Bronchial epithelial cell (primary cell): ENCODE measurements at regions not wholly inside any gene's neighbourhood (a gene's known extent, or its start where the extent isn't known, plus 50 kb on each side); places are given as distances from the start of the nearest gene placed in this dataset.
"Not testable (repeated sequence)": the region's sequence is repeated elsewhere in the genome, so short reads cannot be mapped to it uniquely, and the experiment has no call there.

ENCODE experiments used
- DNase-seq: peaks from one replicate; pipeline ENCODE4 v3.0.0-alpha.2; 2010; ENCODE audit warnings: low read depth
- FAIRE-seq: peaks from 2 replicates; lab custom pipeline; 2011; peaks lifted over from hg19 to GRCh38; lab: Jason Lieb, UNC
- H3K27me3 ChIP-seq: 2 replicates; pipeline ENCODE4 v1.5.1; 2011; ENCODE audit warnings: low read length; ENCODE audit not compliant: control insufficient read depth, insufficient read depth
- H3K36me3 ChIP-seq: 2 replicates; pipeline ENCODE4 v1.5.1; 2011; ENCODE audit warnings: low read length; ENCODE audit not compliant: control insufficient read depth, insufficient read depth
- H3K4me3 ChIP-seq: 2 replicates; pipeline ENCODE4 v1.5.1; 2011; ENCODE audit warnings: mild to moderate bottlenecking, low read depth, low read length, control low read depth
- CTCF ChIP-seq: IDR thresholded peaks from 2 replicates; pipeline ENCODE4 v1.5.1; 2011; ENCODE audit warnings: mild to moderate bottlenecking, moderate library complexity, low read length, control low read depth, inconsistent platforms; ENCODE audit not compliant: insufficient read depth, severe bottlenecking

- peak; percentile 39 for TF ChIP-seq CTCF
- H3K4me3 ChIP-seq: no peak overlapping the region
- H3K27me3 ChIP-seq: peaks cover 2% of the 10 kb centered on the region
- no peak for FAIRE-seq
- peak; percentile 53 for DNase-seq
- H3K36me3 ChIP-seq: no peaks in the 10 kb centered on the region
These were observed 65.3 kb downstream of the OR13A1 start for GRCh38 chr10:45249978-45250693.

GRCh38 chr10:45250694-45251075 is 64.7 kb downstream of the OR13A1 start:
- not testable (repeated sequence) for H3K27me3 ChIP-seq, DNase-seq, H3K4me3 ChIP-seq, FAIRE-seq, H3K36me3 ChIP-seq
